ENCODE measurements at regions not wholly inside any gene's neighbourhood (a gene's known extent, or its start where the extent isn't known, plus 50 kb on each side); places are given as distances from the start of the nearest gene placed in this dataset.

GRCh38 chr4:84220990-84221389 lies 278.1 kb downstream of the NKX6-1 start:
- TF ChIP-seq HNF4G (IDR thresholded peaks at IDR 0.05) (no peak), CTCF (IDR thresholded peaks at IDR 0.05; ENCODE audit: low read depth, low read length, missing input control) (no peak), JUND (IDR thresholded peaks at IDR 0.05) (no peak), RXRA (IDR thresholded peaks at IDR 0.05) (no peak), TAF1 (conservative IDR thresholded peaks at IDR 0.05) (no peak), RAD21 (IDR thresholded peaks at IDR 0.05) (no peak), GABPA (IDR thresholded peaks at IDR 0.05 in 1 of 2, conservative IDR thresholded peaks at IDR 0.05 in 1 of 2) (no peak), SP1 (IDR thresholded peaks at IDR 0.05) (no peak), ZBTB33 (IDR thresholded peaks at IDR 0.05) (no peak), FOXA1 (IDR thresholded peaks at IDR 0.05) (no peak)
- TF ChIP-seq, protein P1, sequence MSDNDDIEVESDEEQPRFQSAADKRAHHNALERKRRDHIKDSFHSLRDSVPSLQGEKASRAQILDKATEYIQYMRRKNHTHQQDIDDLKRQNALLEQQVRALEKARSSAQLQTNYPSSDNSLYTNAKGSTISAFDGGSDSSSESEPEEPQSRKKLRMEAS (IDR thresholded peaks at IDR 0.05): no peak
